MM.1S (cell line): ENCODE measurements at regions not wholly inside any gene's neighbourhood (a gene's known extent, or its start where the extent isn't known, plus 50 kb on each side); places are given as distances from the start of the nearest gene placed in this dataset.

Experiments
- DNase-seq: peaks from one replicate; pipeline ENCODE4 v3.0.0-alpha.2; 2015
- H2AFZ ChIP-seq: fragments of 300-600 bp; sonication (generic); 2 replicates; pipeline ENCODE4 v1.6.0; 2016; ENCODE audit warnings: antibody characterized with exemption, low read length
- H3F3A ChIP-seq: fragments of 300-600 bp; sonication (generic); 2 replicates; pipeline ENCODE4 v1.6.1; 2016; ENCODE audit warnings: mild to moderate bottlenecking, antibody characterized with exemption, low read length, moderate library complexity, mixed read lengths; ENCODE audit not compliant: insufficient read depth
- H3K27ac ChIP-seq: fragments of 300-600 bp; sonication (generic); 2 replicates; pipeline ENCODE4 v1.5.1; 2016; ENCODE audit warnings: mild to moderate bottlenecking, low read length
- H3K27me3 ChIP-seq: fragments of 300-600 bp; sonication (generic); replicated peaks from 2 replicates; pipeline ENCODE4 v1.6.0; 2016; ENCODE audit warnings: low read length; ENCODE audit not compliant: insufficient read depth
- H3K36me3 ChIP-seq: fragments of 300-600 bp; sonication (generic); replicated peaks from 2 replicates; pipeline ENCODE4 v1.6.1; 2016; ENCODE audit warnings: mild to moderate bottlenecking, low read length, mixed read lengths; ENCODE audit not compliant: insufficient read depth
- H3K4me1 ChIP-seq: fragments of 300-600 bp; sonication (generic); 2 replicates; pipeline ENCODE4 v1.6.1; 2016; ENCODE audit warnings: low read length, mixed read lengths
- H3K4me2 ChIP-seq: fragments of 300-600 bp; sonication (generic); 2 replicates; pipeline ENCODE4 v1.6.0; 2016; ENCODE audit warnings: low read depth, low read length
- H3K4me3 ChIP-seq: fragments of 300-600 bp; sonication (generic); 2 replicates; pipeline ENCODE4 v1.5.1; 2016; ENCODE audit warnings: low read length, mixed read lengths
- H3K79me2 ChIP-seq: fragments of 300-600 bp; sonication (generic); 2 replicates; pipeline ENCODE4 v1.6.1; 2016; ENCODE audit warnings: mixed run types, low read length, mixed read lengths
- H3K9ac ChIP-seq: fragments of 300-600 bp; sonication (generic); 2 replicates; pipeline ENCODE4 v1.6.1; 2016; ENCODE audit warnings: low read length, mixed read lengths
- H3K9me2 ChIP-seq: fragments of 300-600 bp; sonication (generic); replicated peaks from 2 replicates; pipeline ENCODE4 v1.6.1; 2016; ENCODE audit warnings: mild to moderate bottlenecking, low read length, mixed read lengths; ENCODE audit not compliant: insufficient read depth
- H3K9me3 ChIP-seq: fragments of 300-600 bp; sonication (generic); replicated peaks from 2 replicates; pipeline ENCODE4 v1.6.1; 2016; ENCODE audit warnings: mild to moderate bottlenecking, low read length, mixed read lengths; ENCODE audit not compliant: insufficient read depth
- H4K20me1 ChIP-seq: fragments of 300-600 bp; sonication (generic); 2 replicates; pipeline ENCODE4 v1.6.1; 2016; ENCODE audit warnings: mild to moderate bottlenecking, low read length, moderate library complexity, mixed read lengths; ENCODE audit not compliant: insufficient read depth
- EZH2 ChIP-seq: fragments of 300-600 bp; sonication (generic); optimal IDR thresholded peaks from 2 replicates; pipeline ENCODE3; 2017; ENCODE audit warnings: low read depth, mild to moderate bottlenecking, antibody characterized with exemption, low read length, mixed read lengths
- EZH2phosphoT487 ChIP-seq: fragments of 300-600 bp; sonication (generic); IDR thresholded peaks from 2 replicates; pipeline ENCODE4 v1.6.1; 2018; ENCODE audit warnings: antibody characterized with exemption, low read length
- TF ChIP-seq, protein P1 (sequence below): fragments of 300-600 bp; sonication (generic); IDR thresholded peaks from 2 replicates; pipeline ENCODE4 v1.5.1; 2016; ENCODE audit warnings: antibody characterized with exemption, low read length, mixed read lengths

- Histone ChIP-seq H3F3A (peaks cover 4% of the 10 kb centered on the region), H3K4me3 (no peak overlapping the region), H3K9ac (no peak overlapping the region), H3K27ac (no peak overlapping the region), H3K36me3 (no peaks in the 10 kb centered on the region), H3K4me1 (peaks cover 13% of the 10 kb centered on the region), H4K20me1 (no peaks in the 10 kb centered on the region), H2AFZ (no peak overlapping the region), H3K79me2 (no peaks in the 10 kb centered on the region), H3K9me2 (no peaks in the 10 kb centered on the region), H3K27me3 (no peaks in the 10 kb centered on the region), H3K9me3 (no peaks in the 10 kb centered on the region), H3K4me2 (no peak overlapping the region)
- TF ChIP-seq EZH2phosphoT487 (no peak), EZH2 (no peak)
- TF ChIP-seq, protein P1, sequence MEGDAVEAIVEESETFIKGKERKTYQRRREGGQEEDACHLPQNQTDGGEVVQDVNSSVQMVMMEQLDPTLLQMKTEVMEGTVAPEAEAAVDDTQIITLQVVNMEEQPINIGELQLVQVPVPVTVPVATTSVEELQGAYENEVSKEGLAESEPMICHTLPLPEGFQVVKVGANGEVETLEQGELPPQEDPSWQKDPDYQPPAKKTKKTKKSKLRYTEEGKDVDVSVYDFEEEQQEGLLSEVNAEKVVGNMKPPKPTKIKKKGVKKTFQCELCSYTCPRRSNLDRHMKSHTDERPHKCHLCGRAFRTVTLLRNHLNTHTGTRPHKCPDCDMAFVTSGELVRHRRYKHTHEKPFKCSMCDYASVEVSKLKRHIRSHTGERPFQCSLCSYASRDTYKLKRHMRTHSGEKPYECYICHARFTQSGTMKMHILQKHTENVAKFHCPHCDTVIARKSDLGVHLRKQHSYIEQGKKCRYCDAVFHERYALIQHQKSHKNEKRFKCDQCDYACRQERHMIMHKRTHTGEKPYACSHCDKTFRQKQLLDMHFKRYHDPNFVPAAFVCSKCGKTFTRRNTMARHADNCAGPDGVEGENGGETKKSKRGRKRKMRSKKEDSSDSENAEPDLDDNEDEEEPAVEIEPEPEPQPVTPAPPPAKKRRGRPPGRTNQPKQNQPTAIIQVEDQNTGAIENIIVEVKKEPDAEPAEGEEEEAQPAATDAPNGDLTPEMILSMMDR: no peak
- DNase-seq: no peak
Observed at GRCh38 chr2:207354462-207354861, 175.3 kb upstream of the CREB1 start.

GRCh38 chr2:207356567-207356966 lies 173.2 kb upstream of the CREB1 start:
- no peaks in the 10 kb centered on the region for H3K9me3 ChIP-seq
- H3K27ac ChIP-seq: no peak overlapping the region
- H3K4me3 ChIP-seq: no peak overlapping the region
- no peaks in the 10 kb centered on the region for H4K20me1 ChIP-seq
- DNase-seq: no peak
- no peaks in the 10 kb centered on the region for H3K36me3 ChIP-seq
- H3K4me2 ChIP-seq: no peak overlapping the region
- H3K79me2 ChIP-seq: no peaks in the 10 kb centered on the region
- H3K4me1 ChIP-seq: peaks cover 13% of the 10 kb centered on the region
- no peak overlapping the region for H2AFZ ChIP-seq
- no peak overlapping the region for H3K9ac ChIP-seq
- TF ChIP-seq EZH2 (no peak), EZH2phosphoT487 (no peak)
- TF ChIP-seq, protein P1: no peak
- H3K27me3 ChIP-seq: no peaks in the 10 kb centered on the region
- peaks cover 4% of the 10 kb centered on the region for H3F3A ChIP-seq
- no peaks in the 10 kb centered on the region for H3K9me2 ChIP-seq

DNA sequence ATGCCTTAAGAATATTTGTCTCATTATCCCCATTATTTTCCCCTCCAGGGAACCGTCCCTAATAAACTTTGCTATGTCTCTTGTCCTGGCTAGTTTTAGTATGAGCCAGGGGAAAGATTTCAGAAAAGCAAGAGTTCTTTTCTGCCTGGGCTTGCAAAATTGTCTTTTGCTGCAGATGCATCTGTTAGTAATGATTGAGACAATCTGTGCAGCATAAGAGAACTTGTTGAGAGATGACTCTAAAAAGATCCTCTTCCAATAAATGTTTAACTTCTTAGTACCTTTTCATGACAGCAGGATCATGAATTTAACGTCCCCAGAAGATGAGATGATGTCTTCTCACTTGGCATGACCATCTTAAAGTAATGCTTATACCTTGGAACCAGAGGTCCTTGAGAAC lies 172.5 kb upstream of the CREB1 start:
- no peaks in the 10 kb centered on the region for H3K27me3 ChIP-seq
- peaks cover 4% of the 10 kb centered on the region for H3F3A ChIP-seq
- H3K9me3 ChIP-seq: no peaks in the 10 kb centered on the region
- H3K4me1 ChIP-seq: peaks cover 11% of the 10 kb centered on the region
- no peak overlapping the region for H3K4me3 ChIP-seq
- no peaks in the 10 kb centered on the region for H3K36me3 ChIP-seq
- no peak overlapping the region for H3K27ac ChIP-seq
- H3K9me2 ChIP-seq: no peaks in the 10 kb centered on the region
- no peaks in the 10 kb centered on the region for H4K20me1 ChIP-seq
- H3K9ac ChIP-seq: no peak overlapping the region
- no peak overlapping the region for H3K4me2 ChIP-seq
- no peaks in the 10 kb centered on the region for H3K79me2 ChIP-seq
- no peak for DNase-seq
- TF ChIP-seq EZH2: no peak
- no peak for TF ChIP-seq EZH2phosphoT487
- TF ChIP-seq, protein P1: no peak
- H2AFZ ChIP-seq: no peak overlapping the region
